CD1c-positive myeloid dendritic cell (primary cell): ENCODE measurements at regions not wholly inside any gene's neighbourhood (a gene's known extent, or its start where the extent isn't known, plus 50 kb on each side); places are given as distances from the start of the nearest gene placed in this dataset.
"Not testable (repeated sequence)": the region's sequence is repeated elsewhere in the genome, so short reads cannot be mapped to it uniquely, and the experiment has no call there.

Experiments used
- DNase-seq: peaks from one replicate; pipeline ENCODE4 v3.0.0-alpha.2; 2016; ENCODE audit errors: extremely low spot score

- not testable (repeated sequence) for DNase-seq
Measured at GRCh38 chr2:212786088-212786487, 247.5 kb upstream of the ERBB4 start.

- peak; percentile 44 for DNase-seq
Measured at GRCh38 chr2:212777020-212777491, 238.5 kb upstream of the ERBB4 start.

GRCh38 chr2:212773808-212774339 is 235.3 kb upstream of the ERBB4 start:
- no peak for DNase-seq

- no peak for DNase-seq
Measured at GRCh38 chr2:212770240-212770639, 231.6 kb upstream of the ERBB4 start.

DNA sequence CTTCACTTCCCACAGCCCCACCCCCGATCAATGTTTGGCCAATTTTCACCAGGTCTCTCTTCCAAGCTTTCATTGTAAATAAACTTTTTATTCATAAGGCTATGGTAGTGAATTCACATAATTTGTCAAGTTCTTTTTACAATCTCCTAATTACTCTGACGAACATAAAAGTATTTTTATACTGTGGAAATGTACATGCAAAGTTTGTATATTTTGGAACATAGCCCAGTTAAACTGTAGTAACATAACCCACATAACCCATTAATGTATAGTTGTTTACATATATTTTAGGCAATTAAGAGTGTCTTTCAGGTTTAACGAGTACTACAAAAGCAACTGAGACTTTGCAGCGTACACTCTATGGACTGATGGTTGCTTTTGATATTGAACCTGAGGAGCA is 228.3 kb upstream of the ERBB4 start:
- DNase-seq = no peak

- no peak for DNase-seq
Measured at GRCh38 chr2:212752730-212753351, 214.2 kb upstream of the ERBB4 start.

GRCh38 chr2:212745359-212745758 is 206.8 kb upstream of the ERBB4 start:
- DNase-seq = no peak

GRCh38 chr2:212737392-212738172 is 199.0 kb upstream of the ERBB4 start:
- no peak for DNase-seq

- no peak for DNase-seq
Measured at GRCh38 chr2:212736385-212736726, 197.8 kb upstream of the ERBB4 start.

GRCh38 chr2:212733273-212733672 is 194.7 kb upstream of the ERBB4 start:
- no peak for DNase-seq

DNA sequence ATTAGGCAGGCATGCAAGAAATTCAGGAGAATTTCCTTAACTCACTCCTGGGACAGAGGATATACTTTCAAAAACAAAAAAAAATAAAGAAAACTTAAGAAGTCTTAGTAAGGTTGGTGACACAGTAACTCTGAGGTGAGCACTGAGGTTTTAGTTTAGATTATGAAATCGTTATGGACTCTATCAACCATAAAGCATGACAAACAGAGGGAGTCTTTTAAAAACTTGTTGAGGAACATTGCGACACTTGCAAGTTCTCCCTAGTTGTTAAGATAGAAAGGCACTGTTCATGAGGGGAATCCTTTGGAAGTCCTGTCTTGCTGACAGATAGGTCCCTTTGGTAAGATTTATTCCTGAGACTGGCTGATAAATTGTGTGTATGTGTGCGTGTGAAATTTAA is 194.3 kb upstream of the ERBB4 start:
- DNase-seq = no peak

DNA sequence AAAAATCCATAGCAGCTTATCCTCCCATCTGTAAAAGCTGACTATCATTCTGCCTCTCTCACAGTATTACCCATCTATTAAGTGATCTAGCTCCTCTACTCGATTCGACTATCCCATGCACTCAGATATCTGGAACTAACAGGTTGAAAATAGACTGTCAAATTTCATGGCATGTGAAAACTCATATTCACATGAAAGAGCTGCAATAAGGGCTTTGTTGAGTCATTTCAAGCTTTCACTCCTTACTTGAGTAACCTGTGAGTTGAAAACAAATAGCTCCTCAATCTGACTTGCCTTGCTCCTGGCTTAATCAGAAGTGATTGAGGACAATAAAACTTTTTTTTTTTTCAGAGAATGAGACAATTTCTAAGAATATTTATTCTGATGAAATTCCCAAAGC is 192.4 kb upstream of the ERBB4 start:
- DNase-seq = no peak

DNA sequence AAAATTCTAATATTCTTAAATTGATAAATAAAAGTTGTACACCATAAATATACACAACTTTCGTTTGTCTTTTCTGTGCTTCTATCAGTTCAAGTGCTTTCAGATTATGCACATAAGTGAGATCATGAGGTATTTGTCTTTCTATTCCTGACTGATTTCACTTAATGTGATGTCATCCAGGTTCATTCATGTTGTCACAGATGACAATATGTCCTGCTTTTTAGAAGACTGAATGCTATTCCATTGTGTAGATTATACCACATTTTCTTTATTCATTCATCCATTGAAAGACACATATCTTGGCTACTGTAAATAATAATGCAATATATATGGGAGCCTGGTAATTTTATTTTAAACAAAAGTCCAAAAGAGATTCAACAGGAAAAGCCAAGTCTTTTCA is 190.1 kb upstream of the ERBB4 start:
- no peak for DNase-seq

DNA sequence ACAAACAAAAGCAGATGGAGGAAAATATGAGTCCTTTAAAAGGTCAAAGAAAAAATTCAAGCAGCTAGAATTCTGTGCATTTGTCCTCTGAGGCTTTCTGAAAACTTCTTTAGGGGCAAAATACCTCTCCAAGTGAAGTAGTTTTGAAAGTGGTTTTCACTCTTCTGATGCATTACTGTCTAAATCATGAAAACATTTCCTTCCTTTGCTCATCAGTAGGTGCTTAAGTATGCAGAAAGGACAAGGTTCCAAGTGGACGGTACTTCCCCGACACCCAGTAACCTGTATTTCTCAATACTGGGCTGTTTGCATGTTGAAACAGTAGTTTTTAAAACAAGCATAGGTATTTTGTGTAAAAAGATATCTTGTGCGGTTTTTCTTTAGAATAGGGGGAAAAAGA is 189.1 kb upstream of the ERBB4 start:
- DNase-seq = no peak

- no peak for DNase-seq
Measured at GRCh38 chr2:212726403-212726802, 187.8 kb upstream of the ERBB4 start.

DNA sequence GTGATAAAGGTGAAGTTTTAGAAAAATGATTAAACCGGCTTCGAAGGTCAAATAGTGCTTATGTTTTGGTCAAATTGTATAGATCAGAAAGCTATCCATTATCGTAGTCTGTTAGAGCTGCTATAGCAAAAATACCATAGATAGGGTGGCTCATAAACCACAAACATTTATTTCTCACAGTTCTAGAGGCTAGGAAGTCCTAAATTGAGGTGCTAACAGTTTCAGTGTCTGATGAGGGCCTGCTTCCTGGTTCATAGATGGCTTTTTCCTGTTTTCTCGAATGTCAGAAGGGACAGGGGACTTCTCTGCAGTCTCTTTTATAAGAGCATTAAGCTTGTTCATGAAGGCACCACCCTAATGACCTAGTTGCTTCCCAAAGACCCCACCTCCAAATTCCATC is 186.6 kb upstream of the ERBB4 start:
- no peak for DNase-seq

DNA sequence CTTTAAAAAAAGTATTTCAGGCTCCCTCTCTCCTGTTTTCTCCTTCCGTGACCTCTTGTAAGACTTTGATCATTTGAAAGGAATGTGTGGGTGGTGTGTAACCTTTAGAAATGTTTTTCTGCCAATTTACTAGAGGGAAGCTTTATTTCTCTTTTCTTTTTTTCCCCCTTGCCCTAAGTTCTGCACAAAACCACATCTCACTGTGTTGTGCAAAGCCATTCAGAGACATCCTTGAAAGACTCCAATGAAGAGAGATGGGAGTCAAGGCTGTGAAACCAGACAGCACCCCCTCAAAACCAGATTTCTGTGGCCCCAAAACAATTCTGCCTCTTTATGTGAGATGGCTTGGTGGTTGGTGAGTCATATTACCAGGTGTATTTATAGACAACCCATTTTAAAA is 184.6 kb upstream of the ERBB4 start:
- DNase-seq = no peak

GRCh38 chr2:212722046-212722445 is 183.4 kb upstream of the ERBB4 start:
- DNase-seq = no peak

DNA sequence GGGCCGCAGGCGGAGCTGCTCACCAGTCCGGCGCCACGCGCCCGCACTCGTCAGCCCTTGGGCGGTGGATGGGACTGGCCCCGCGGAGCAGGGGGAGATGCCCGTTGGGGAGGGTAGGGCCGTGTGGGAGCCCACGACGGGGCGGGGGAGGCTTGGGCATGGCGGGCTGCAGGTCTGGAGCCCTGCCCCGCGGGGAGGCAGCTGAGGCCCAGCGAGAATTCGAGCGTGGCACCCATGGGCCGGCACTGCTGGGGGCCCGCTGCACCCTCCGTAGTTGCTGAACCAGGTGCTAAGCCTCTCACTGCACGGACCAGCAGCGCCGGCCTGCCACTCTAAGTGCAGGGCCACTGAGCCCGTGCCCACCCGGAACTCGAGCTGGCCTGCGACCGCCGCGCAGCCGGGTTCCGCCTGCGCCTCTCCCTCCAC is 182.4 kb upstream of the ERBB4 start:
- no peak for DNase-seq

- not testable (repeated sequence) for DNase-seq
Measured at GRCh38 chr2:212715411-212715810, 176.8 kb upstream of the ERBB4 start.

DNA sequence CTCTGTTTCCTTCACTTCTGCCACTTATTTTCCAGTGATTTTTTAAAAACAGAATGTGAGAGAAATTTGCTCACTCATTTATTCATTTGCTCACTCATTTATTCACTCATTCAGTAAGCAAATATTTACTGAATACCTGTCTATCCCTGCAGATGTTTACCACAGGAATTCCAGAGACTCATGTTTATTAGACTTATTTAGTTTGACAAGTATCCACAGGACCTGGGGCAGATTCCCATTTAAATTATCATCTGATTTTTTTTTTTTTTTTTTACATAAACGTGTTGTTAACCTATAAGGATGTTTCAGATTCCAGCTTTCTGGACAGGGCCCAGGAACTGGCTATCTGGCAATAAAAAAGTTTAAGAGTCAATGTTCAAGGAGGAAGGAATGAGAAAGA is 175.1 kb upstream of the ERBB4 start:
- no peak for DNase-seq

- no peak for DNase-seq
Measured at GRCh38 chr2:212712991-212713390, 174.4 kb upstream of the ERBB4 start.

GRCh38 chr2:212712466-212712865 is 173.9 kb upstream of the ERBB4 start:
- DNase-seq = no peak
